Ascending aorta (tissue), 2 donors: ENCODE measurements at regions not wholly inside any gene's neighbourhood (a gene's known extent, or its start where the extent isn't known, plus 50 kb on each side); places are given as distances from the start of the nearest gene placed in this dataset.

ENCODE experiments used
- DNase-seq, 2 donors: peaks; one replicate each; pipeline ENCODE4 v3.0.0-alpha.2; 2019; ENCODE audit warnings: low spot score in 2 of 2
- H3K27ac ChIP-seq, 2 donors: fragments of 200-600 bp; sonication (generic); one replicate each; pipeline ENCODE4 v1.5.1; 2016 to 2017; ENCODE audit warnings: mild to moderate bottlenecking in 1 of 2
- H3K27me3 ChIP-seq: fragments of 200-600 bp; sonication (generic); one replicate; pipeline ENCODE4 v1.5.1; 2017
- H3K36me3 ChIP-seq, 2 donors: fragments of 200-600 bp; sonication (generic); one replicate each; pipeline ENCODE4 v1.5.1; 2016
- H3K4me1 ChIP-seq, 2 donors: fragments of 200-600 bp; sonication (generic); one replicate each; pipeline ENCODE4 v1.5.1; 2016 to 2017; ENCODE audit warnings: mild to moderate bottlenecking in 1 of 2
- H3K4me3 ChIP-seq, 2 donors: fragments of 200-600 bp; sonication (generic); one replicate each; pipeline ENCODE4 v1.5.1; 2016 to 2017; ENCODE audit warnings: mild to moderate bottlenecking in 1 of 2
- H3K9me3 ChIP-seq, 2 donors: fragments of 200-600 bp; sonication (generic); one replicate each; pipeline ENCODE4 v1.5.1; 2016
- CTCF ChIP-seq, 3 experiments: fragments of 200-600 bp in 2 of 3; fragments of 450-650 bp in 1 of 3; sonication (generic) in 2 of 3; IDR thresholded peaks; one replicate each; pipeline ENCODE4 v1.5.1; 2016 to 2019; ENCODE audit warnings: antibody characterized with exemption in 3 of 3, mild to moderate bottlenecking in 1 of 3, moderate library complexity in 1 of 3
- intact Hi-C: fragments of 100-400 bp; cut with DNase I; formaldehyde crosslinking; loops from one replicate; pipeline ENCODE4 v1.15.1; 2023

GRCh38 chr5:42880496-42881150 is 68.9 kb upstream of the SELENOP start:
- TF ChIP-seq CTCF (IDR thresholded peaks at IDR 0.05), result no peak

GRCh38 chr5:42879291-42879690 is 67.6 kb upstream of the SELENOP start:
- Histone ChIP-seq H3K27ac (no peak overlapping the region), H3K9me3 (no peaks in the 10 kb centered on the region), H3K36me3 (no peaks in the 10 kb centered on the region), H3K4me1 (peaks cover 0 to 2% of the 10 kb centered on the region in 2 donors), H3K4me3 (no peak overlapping the region), H3K27me3 (no peaks in the 10 kb centered on the region)
- no peak for TF ChIP-seq CTCF (IDR thresholded peaks at IDR 0.05)
- intact Hi-C loops, result no loop called here
- no peak for DNase-seq

More at GRCh38 chr5:42880496-42881150, 68.9 kb upstream of the SELENOP start:
- Histone ChIP-seq H3K4me3 (no peak overlapping the region), H3K27me3 (no peaks in the 10 kb centered on the region), H3K36me3 (no peaks in the 10 kb centered on the region), H3K27ac (no peak overlapping the region), H3K4me1 (peaks cover 0 to 2% of the 10 kb centered on the region in 2 donors), H3K9me3 (no peaks in the 10 kb centered on the region)
- intact Hi-C loops, result loop anchor here (10.0 kb wide), 2 partner anchors 66 to 876 kb away; partner anchors contain the start of gene SELENOP
- DNase-seq, result no peak

GRCh38 chr5:42878550-42878949 is 66.9 kb upstream of the SELENOP start:
- TF ChIP-seq CTCF (IDR thresholded peaks at IDR 0.05), result no peak

GRCh38 chr5:42878041-42878440 is 66.3 kb upstream of the SELENOP start:
- TF ChIP-seq CTCF (IDR thresholded peaks at IDR 0.05), result no peak
- Histone ChIP-seq H3K4me3 (no peak overlapping the region), H3K9me3 (no peaks in the 10 kb centered on the region), H3K27ac (no peak overlapping the region), H3K4me1 (peaks cover 0 to 2% of the 10 kb centered on the region in 2 donors), H3K27me3 (no peaks in the 10 kb centered on the region), H3K36me3 (no peaks in the 10 kb centered on the region)
- intact Hi-C loops, result no loop called here
- DNase-seq, result no peak

More at GRCh38 chr5:42878550-42878949, 66.9 kb upstream of the SELENOP start:
- H3K27me3 ChIP-seq, result no peaks in the 10 kb centered on the region
- no peak overlapping the region for H3K27ac ChIP-seq
- no peaks in the 10 kb centered on the region for H3K9me3 ChIP-seq
- H3K36me3 ChIP-seq, result no peaks in the 10 kb centered on the region
- intact Hi-C loops, result no loop called here
- no peak for DNase-seq
- H3K4me1 ChIP-seq, result peaks cover 0 to 2% of the 10 kb centered on the region in 2 donors
- H3K4me3 ChIP-seq, result no peak overlapping the region

GRCh38 chr5:42877431-42877830 is 65.7 kb upstream of the SELENOP start:
- no peak for DNase-seq
- Histone ChIP-seq H3K9me3 (no peaks in the 10 kb centered on the region), H3K27ac (no peak overlapping the region), H3K4me1 (peaks cover 0 to 2% of the 10 kb centered on the region in 2 donors), H3K27me3 (no peaks in the 10 kb centered on the region), H3K36me3 (no peaks in the 10 kb centered on the region), H3K4me3 (no peak overlapping the region)
- TF ChIP-seq CTCF (IDR thresholded peaks at IDR 0.05), result no peak
- intact Hi-C loops, result no loop called here
